ENCODE measurements at regions not wholly inside any gene's neighbourhood (a gene's known extent, or its start where the extent isn't known, plus 50 kb on each side); places are given as distances from the start of the nearest gene placed in this dataset.

GRCh38 chr21:27290028-27290427 is 323.1 kb upstream of the ADAMTS5 start:
- H3K27ac ChIP-seq: no peak overlapping the region
- no peak overlapping the region for H3K9ac ChIP-seq
- DNase-seq: no peak
- no peak overlapping the region for H3K4me2 ChIP-seq (ENCODE audit: unreplicated experiment)
- peaks cover 16% of the 10 kb centered on the region; the same call in 1 of the 2 replicates for H3K4me1 ChIP-seq (ENCODE audit: insufficient read depth)
- no peaks in the 10 kb centered on the region for H3K79me2 ChIP-seq (ENCODE audit: insufficient read depth)
- no peaks in the 10 kb centered on the region for H3K9me3 ChIP-seq (ENCODE audit: low read depth)
- in situ Hi-C loops (cut with MboI): no loop called here
- H3K27me3 ChIP-seq (replicated peaks; ENCODE audit: insufficient read depth): no peaks in the 10 kb centered on the region
- no peak overlapping the region for H3K4me3 ChIP-seq
- 87 to 90% methylated on average over 3 of the region's 3 CpGs for WGBS, 2 experiments (ENCODE audit: low coverage in 1 of 2, low lambda C conversion rate in 2 of 2, missing lambda C conversion rate in 2 of 2)
- no peaks in the 10 kb centered on the region for H3F3A ChIP-seq (ENCODE audit: insufficient read depth)
- H3K9me2 ChIP-seq (ENCODE audit: insufficient read depth): no peaks in the 10 kb centered on the region
- no peaks in the 10 kb centered on the region for H3K36me3 ChIP-seq (ENCODE audit: low read depth)
- no peaks in the 10 kb centered on the region for H4K20me1 ChIP-seq (ENCODE audit: insufficient read depth)
- no peak overlapping the region for H2AFZ ChIP-seq
- TF ChIP-seq EZH2phosphoT487 (IDR thresholded peaks at IDR 0.05; ENCODE audit: insufficient read depth, low read depth) (no peak), EZH2 (IDR thresholded peaks at IDR 0.05; ENCODE audit: insufficient read depth, poor library complexity, severe bottlenecking) (no peak)

DNA sequence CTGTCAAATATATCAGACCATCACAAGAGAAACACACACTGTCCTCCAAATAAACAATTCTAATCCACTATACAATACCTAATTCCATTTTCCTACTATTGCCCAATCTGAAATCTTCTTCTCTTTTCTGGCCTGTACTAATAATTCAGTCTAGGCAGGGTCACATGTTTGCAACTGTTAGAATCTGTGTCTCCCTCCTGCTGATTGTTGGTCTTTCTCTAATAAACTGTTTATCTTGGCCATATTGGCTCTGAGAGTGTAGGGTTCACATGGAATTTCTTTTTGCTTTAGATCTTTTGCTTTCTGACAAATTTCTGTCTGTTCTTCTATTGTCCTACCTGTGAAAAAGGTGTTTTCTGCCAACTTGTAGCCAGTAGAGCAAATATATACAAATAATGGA is 319.9 kb upstream of the ADAMTS5 start:
- Histone ChIP-seq H4K20me1 (ENCODE audit: insufficient read depth) (no peaks in the 10 kb centered on the region), H3K79me2 (ENCODE audit: insufficient read depth) (no peaks in the 10 kb centered on the region), H3K4me2 (ENCODE audit: unreplicated experiment) (no peak overlapping the region), H3K9me2 (ENCODE audit: insufficient read depth) (no peaks in the 10 kb centered on the region), H3K36me3 (ENCODE audit: low read depth) (no peaks in the 10 kb centered on the region), H3K9ac (no peak overlapping the region), H3F3A (ENCODE audit: insufficient read depth) (no peaks in the 10 kb centered on the region), H3K4me3 (no peak overlapping the region), H3K27me3 (replicated peaks; ENCODE audit: insufficient read depth) (no peaks in the 10 kb centered on the region), H3K27ac (no peak overlapping the region), H2AFZ (no peak overlapping the region), H3K4me1 (ENCODE audit: insufficient read depth) (peaks cover 16% of the 10 kb centered on the region; the same call in 1 of the 2 replicates), H3K9me3 (ENCODE audit: low read depth) (no peaks in the 10 kb centered on the region)
- no peak for TF ChIP-seq EZH2 (IDR thresholded peaks at IDR 0.05; ENCODE audit: insufficient read depth, poor library complexity, severe bottlenecking)
- TF ChIP-seq EZH2phosphoT487 (IDR thresholded peaks at IDR 0.05; ENCODE audit: insufficient read depth, low read depth): no peak
- DNase-seq: no peak
- in situ Hi-C loops (cut with MboI): no loop called here

DNA sequence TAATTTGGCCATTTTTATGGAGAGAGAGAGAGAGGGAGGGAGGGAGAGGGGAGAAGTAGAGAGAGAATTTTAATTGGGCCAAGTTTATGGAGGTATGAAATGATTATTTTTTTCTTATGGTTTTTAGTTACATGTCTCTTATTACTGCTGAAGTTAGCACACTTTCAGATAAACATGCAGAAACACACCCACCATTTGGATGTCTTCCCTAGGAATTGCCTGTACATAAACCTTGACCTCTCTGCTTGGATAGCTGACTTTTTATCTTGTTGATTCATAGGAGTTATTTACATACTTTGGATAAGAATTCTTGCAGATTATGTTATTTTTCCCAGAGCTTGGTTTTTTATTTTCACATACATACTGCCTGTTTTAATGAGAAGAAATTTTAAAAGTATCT is 310.2 kb upstream of the ADAMTS5 start:
- Histone ChIP-seq H3K4me1 (ENCODE audit: insufficient read depth) (peaks cover 34% of the 10 kb centered on the region), H3K9me2 (ENCODE audit: insufficient read depth) (no peaks in the 10 kb centered on the region; the same call in 1 of the 2 replicates), H3K9me3 (ENCODE audit: low read depth) (no peaks in the 10 kb centered on the region), H3K79me2 (ENCODE audit: insufficient read depth) (no peaks in the 10 kb centered on the region), H3K27me3 (replicated peaks; ENCODE audit: insufficient read depth) (no peaks in the 10 kb centered on the region), H4K20me1 (ENCODE audit: insufficient read depth) (no peaks in the 10 kb centered on the region), H3K4me3 (no peak overlapping the region), H2AFZ (no peak overlapping the region), H3K9ac (no peak overlapping the region), H3K4me2 (ENCODE audit: unreplicated experiment) (no peak overlapping the region), H3K36me3 (ENCODE audit: low read depth) (no peaks in the 10 kb centered on the region), H3F3A (ENCODE audit: insufficient read depth) (peaks cover 12% of the 10 kb centered on the region), H3K27ac (no peak overlapping the region)
- DNase-seq: no peak
- TF ChIP-seq EZH2phosphoT487 (IDR thresholded peaks at IDR 0.05; ENCODE audit: insufficient read depth, low read depth) (no peak), EZH2 (IDR thresholded peaks at IDR 0.05; ENCODE audit: insufficient read depth, poor library complexity, severe bottlenecking) (no peak)
- in situ Hi-C loops (cut with MboI): no loop called here

DNA sequence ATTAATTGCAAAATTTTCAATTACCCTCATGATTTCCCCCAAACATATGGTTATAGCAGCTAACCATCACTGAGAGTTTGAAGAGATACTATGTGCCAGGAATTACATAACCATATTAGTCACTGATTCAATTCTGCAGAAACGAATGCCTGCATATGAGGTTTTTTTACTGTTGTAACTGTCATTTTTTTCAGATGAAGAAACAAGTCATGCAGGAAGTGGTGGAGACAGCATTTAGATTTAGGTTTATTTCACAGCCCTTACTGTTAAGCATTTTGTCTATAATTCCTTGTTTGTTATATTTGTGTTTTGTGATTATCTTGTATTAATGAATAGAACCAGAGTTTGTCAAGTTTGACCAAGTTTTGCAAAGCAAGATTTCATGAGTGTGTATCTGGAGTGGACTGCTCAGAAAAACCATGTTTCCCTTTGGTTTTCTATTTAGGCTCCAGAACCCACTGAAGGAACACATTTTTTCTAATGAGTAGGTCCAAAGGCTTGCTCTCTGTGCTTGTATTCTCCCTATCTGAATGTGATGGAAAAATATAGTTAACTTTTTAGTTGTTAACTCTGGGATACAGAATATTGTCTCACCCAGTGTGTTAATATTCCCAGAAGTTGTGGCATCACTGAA is 308.5 kb upstream of the ADAMTS5 start:
- H3K27ac ChIP-seq: peak overlapping the region; percentile 70
- no peaks in the 10 kb centered on the region for H3K36me3 ChIP-seq (ENCODE audit: low read depth)
- TF ChIP-seq EZH2 (IDR thresholded peaks at IDR 0.05; ENCODE audit: insufficient read depth, poor library complexity, severe bottlenecking) (no peak), EZH2phosphoT487 (IDR thresholded peaks at IDR 0.05; ENCODE audit: insufficient read depth, low read depth) (no peak)
- H3K4me3 ChIP-seq: peak overlapping the region; percentile 18
- 0 to 4% methylated on average over 1 of the region's 1 CpG for WGBS, 2 experiments (ENCODE audit: low coverage in 1 of 2, low lambda C conversion rate in 2 of 2, missing lambda C conversion rate in 2 of 2)
- H3K9me3 ChIP-seq (ENCODE audit: low read depth): no peaks in the 10 kb centered on the region
- H2AFZ ChIP-seq: peak overlapping the region; percentile 38
- in situ Hi-C loops (cut with MboI): no loop called here
- H3K9me2 ChIP-seq (ENCODE audit: insufficient read depth): no peaks in the 10 kb centered on the region; the same call in 1 of the 2 replicates
- H3K27me3 ChIP-seq (replicated peaks; ENCODE audit: insufficient read depth): no peaks in the 10 kb centered on the region
- peak overlapping the region; percentile 45 for H3K9ac ChIP-seq
- H3K4me2 ChIP-seq (ENCODE audit: unreplicated experiment): peak overlapping the region; percentile 61
- DNase-seq: peak; percentile 84
- peaks cover 12% of the 10 kb centered on the region for H3F3A ChIP-seq (ENCODE audit: insufficient read depth)
- peaks cover 34% of the 10 kb centered on the region for H3K4me1 ChIP-seq (ENCODE audit: insufficient read depth)
- H4K20me1 ChIP-seq (ENCODE audit: insufficient read depth): no peaks in the 10 kb centered on the region
- no peaks in the 10 kb centered on the region for H3K79me2 ChIP-seq (ENCODE audit: insufficient read depth)

- DNase-seq: peak; percentile 92
- no peaks in the 10 kb centered on the region for H3K79me2 ChIP-seq (ENCODE audit: insufficient read depth)
- H3K4me2 ChIP-seq (ENCODE audit: unreplicated experiment): peak overlapping the region; percentile 17
- no peaks in the 10 kb centered on the region for H3K9me3 ChIP-seq (ENCODE audit: low read depth)
- no peaks in the 10 kb centered on the region for H3K9me2 ChIP-seq (ENCODE audit: insufficient read depth)
- TF ChIP-seq EZH2phosphoT487 (IDR thresholded peaks at IDR 0.05; ENCODE audit: insufficient read depth, low read depth) (no peak), EZH2 (IDR thresholded peaks at IDR 0.05; ENCODE audit: insufficient read depth, poor library complexity, severe bottlenecking) (no peak)
- no peak overlapping the region for H3K4me3 ChIP-seq
- no peak overlapping the region for H3K9ac ChIP-seq
- no peak overlapping the region for H2AFZ ChIP-seq
- no peaks in the 10 kb centered on the region for H3K36me3 ChIP-seq (ENCODE audit: low read depth)
- peaks cover 27% of the 10 kb centered on the region for H3F3A ChIP-seq (ENCODE audit: insufficient read depth)
- H3K27me3 ChIP-seq (replicated peaks; ENCODE audit: insufficient read depth): no peaks in the 10 kb centered on the region; the same call in none of the 2 replicates
- no peaks in the 10 kb centered on the region for H4K20me1 ChIP-seq (ENCODE audit: insufficient read depth)
- H3K4me1 ChIP-seq (ENCODE audit: insufficient read depth): peaks cover 28% of the 10 kb centered on the region
- peak overlapping the region; percentile 55 for H3K27ac ChIP-seq
- in situ Hi-C loops (cut with MboI): no loop called here
Observed at GRCh38 chr21:27269644-27270043, 302.8 kb upstream of the ADAMTS5 start.

Data from GM23248 (cell line).